B cell (primary cell): ENCODE measurements at regions not wholly inside any gene's neighbourhood (a gene's known extent, or its start where the extent isn't known, plus 50 kb on each side); places are given as distances from the start of the nearest gene placed in this dataset.
"Not testable (repeated sequence)": the region's sequence is repeated elsewhere in the genome, so short reads cannot be mapped to it uniquely, and the experiment has no call there.

Source experiments
- ATAC-seq: fragments of 200-7000 bp; cut with Tn5 transposase; one replicate; pipeline ENCODE4 v1.10.0; 2021; ENCODE audit warnings: low read depth, mild to moderate bottlenecking, moderate number of reproducible peaks, moderate library complexity
- CTCF ChIA-PET: fragments of 350-600 bp; sonication (Branson Sonifier 250); formaldehyde crosslinking; loops from one replicate; lab custom pipeline; 2021; ENCODE audit warnings: antibody characterized with exemption, inconsistent platforms; lab: Charles Lee
- POLR2A ChIA-PET: fragments of 350-600 bp; sonication (Branson Sonifier 250); formaldehyde crosslinking; loops from one replicate; lab custom pipeline; 2021; ENCODE audit warnings: antibody characterized with exemption; lab: Charles Lee
- DNase-seq: peaks from one replicate; pipeline ENCODE4 v3.0.0; 2013
- H2AFZ ChIP-seq: 2 replicates; pipeline ENCODE4 v1.6.1; 2012; ENCODE audit warnings: mild to moderate bottlenecking, low read depth, low read length; ENCODE audit not compliant: insufficient read depth, poor library complexity, severe bottlenecking
- H3K27ac ChIP-seq, 2 donors: 1 replicate in 1 of 2; 2 replicates in 1 of 2; pipeline ENCODE4 v1.5.1; 2012 to 2013; ENCODE audit warnings: low read length in 2 of 2, mild to moderate bottlenecking in 2 of 2, moderate library complexity in 1 of 2
- H3K27me3 ChIP-seq, 4 experiments: fragments of 200-600 bp in 1 of 4; sonication (generic) in 1 of 4; replicated peaks in 1 of 4; 1 replicate in 2 of 4; 2 replicates in 2 of 4; pipeline versions ENCODE4 v1.6.1 to v1.7.0; 2013 to 2016; ENCODE audit warnings: low read length in 3 of 4, mild to moderate bottlenecking in 2 of 4, mixed read lengths in 1 of 4, moderate library complexity in 1 of 4; ENCODE audit not compliant: insufficient read depth in 4 of 4, control insufficient read depth in 3 of 4; ENCODE audit errors: control extremely low read depth in 1 of 4
- H3K36me3 ChIP-seq, 2 experiments: replicated peaks in 1 of 2; 1 replicate in 1 of 2; 2 replicates in 1 of 2; pipeline versions ENCODE4 v1.6.1 to v1.7.1; 2013; ENCODE audit warnings: low read length in 1 of 2; ENCODE audit not compliant: insufficient read depth in 2 of 2, control insufficient read depth in 1 of 2; ENCODE audit errors: control extremely low read depth in 1 of 2, extremely low read depth in 1 of 2
- H3K4me1 ChIP-seq, 2 donors: fragments of 200-600 bp in 1 of 2; sonication (generic) in 1 of 2; 1 replicate in 1 of 2; 2 replicates in 1 of 2; pipeline versions ENCODE4 v1.5.1 to v1.6.1; 2013 to 2017; ENCODE audit warnings: low read length in 2 of 2; ENCODE audit not compliant: control insufficient read depth in 2 of 2, insufficient read depth in 2 of 2
- H3K4me2 ChIP-seq: replicated peaks from 2 replicates; pipeline ENCODE3; 2012; ENCODE audit warnings: mild to moderate bottlenecking, low read depth, low read length; ENCODE audit not compliant: poor library complexity, severe bottlenecking
- H3K4me3 ChIP-seq, 5 experiments: fragments of 200-600 bp in 1 of 5; sonication (generic) in 1 of 5; 1 replicate in 3 of 5; 2 replicates in 2 of 5; pipeline versions ENCODE4 v1.5.1 to v1.7.0; 2011 to 2016; ENCODE audit warnings: low read length in 4 of 5, mild to moderate bottlenecking in 4 of 5, low read depth in 2 of 5, control low read depth in 1 of 5, moderate library complexity in 1 of 5; ENCODE audit not compliant: insufficient read depth in 1 of 5; ENCODE audit errors: control extremely low read depth in 1 of 5, extremely low read depth in 1 of 5
- H3K79me2 ChIP-seq: fragments of 200-600 bp; sonication (generic); one replicate; pipeline ENCODE4 v1.6.0; 2016; ENCODE audit warnings: low read length; ENCODE audit not compliant: control insufficient read depth, insufficient read depth
- H3K9ac ChIP-seq: fragments of 200-600 bp; sonication (generic); 2 replicates; pipeline ENCODE4 v1.6.1; 2017; ENCODE audit warnings: mild to moderate bottlenecking, low read length, moderate library complexity
- H3K9me3 ChIP-seq, 3 donors: one replicate each; pipeline versions ENCODE4 v1.6.1 to v1.7.1; 2013; ENCODE audit warnings: low read length in 2 of 3; ENCODE audit not compliant: control insufficient read depth in 2 of 3, insufficient read depth in 1 of 3; ENCODE audit errors: control extremely low read depth in 1 of 3
- H4K20me1 ChIP-seq: 2 replicates; pipeline ENCODE4 v1.6.0; 2012; ENCODE audit warnings: mild to moderate bottlenecking, low read length; ENCODE audit not compliant: insufficient read depth, control insufficient read depth, poor library complexity, severe bottlenecking
- H3K27ac Mint-ChIP-seq: one replicate; pipeline ENCODE4 v1.8.0; 2021; ENCODE audit warnings: mixed read lengths
- H3K27me3 Mint-ChIP-seq: one replicate; pipeline ENCODE4 v1.8.0; 2021; ENCODE audit warnings: mixed read lengths
- H3K4me1 Mint-ChIP-seq: one replicate; pipeline ENCODE4 v1.8.0; 2021; ENCODE audit warnings: mixed read lengths
- H3K4me3 Mint-ChIP-seq: one replicate; pipeline ENCODE4 v1.8.0; 2021; ENCODE audit warnings: mixed read lengths
- H3K9me3 Mint-ChIP-seq: one replicate; pipeline ENCODE4 v1.8.0; 2022; ENCODE audit warnings: mixed read lengths; ENCODE audit not compliant: insufficient read depth
- CTCF ChIP-seq: fragments of 200-600 bp; IDR thresholded peaks from one replicate; pipeline ENCODE4 v1.8.0; 2022; ENCODE audit warnings: antibody characterized with exemption, mild to moderate bottlenecking
- EZH2 ChIP-seq: IDR thresholded peaks from 2 replicates; pipeline ENCODE4 v1.6.1; 2012; ENCODE audit warnings: borderline replicate concordance, low read depth, mild to moderate bottlenecking, moderate library complexity, low read length; ENCODE audit not compliant: insufficient read depth, poor library complexity, severe bottlenecking
- WGBS: methylation state at CpG from one replicate; pipeline ENCODE4 v1.1.5; 2013; ENCODE audit warnings: missing lambda C conversion rate; ENCODE audit not compliant: insufficient coverage; 5-methylcytosine and 5-hydroxymethylcytosine counted together
- intact Hi-C: fragments of 100-400 bp; cut with micrococcal nuclease; formaldehyde crosslinking; loops from one replicate; pipeline ENCODE4 v1.10.0; 2022

- ATAC-seq = no peak
- Mint-ChIP-seq H3K4me3 (no peak overlapping the region), H3K27me3 (no peaks in the 10 kb centered on the region), H3K27ac (no peak overlapping the region), H3K9me3 (no peaks in the 10 kb centered on the region), H3K4me1 (no peaks in the 10 kb centered on the region)
- no CpG with 5 or more reads among the region's 4 CpGs for WGBS
- Histone ChIP-seq H3K4me1 (no peaks in the 10 kb centered on the region), H4K20me1 (no peaks in the 10 kb centered on the region), H3K79me2 (no peaks in the 10 kb centered on the region), H3K4me3 (no peak overlapping the region), H3K9me3 (peaks cover 0 to 4% (median 0%) of the 10 kb centered on the region in 3 donors), H2AFZ (no peak overlapping the region), H3K27me3 (no peaks in the 10 kb centered on the region), H3K27ac (no peak overlapping the region), H3K4me2 (no peak overlapping the region), H3K9ac (no peak overlapping the region), H3K36me3 (no peaks in the 10 kb centered on the region)
- CTCF ChIA-PET = no interaction called here
- TF ChIP-seq CTCF (no peak), EZH2 (no peak)
- DNase-seq = no peak
- intact Hi-C loops = no loop called here
- POLR2A ChIA-PET = no interaction called here
These were observed 1471.3 kb downstream of the CDH11 start for GRCh38 chr16:63650550-63650949.

- CTCF ChIA-PET, DNase-seq, H3K27ac ChIP-seq, intact Hi-C loops, H3K27ac Mint-ChIP-seq, H3K4me1 Mint-ChIP-seq, H3K36me3 ChIP-seq, H3K9me3 Mint-ChIP-seq, ATAC-seq, H3K4me1 ChIP-seq, H3K79me2 ChIP-seq, H3K27me3 ChIP-seq, H3K4me2 ChIP-seq, H3K9ac ChIP-seq, POLR2A ChIA-PET, H3K4me3 ChIP-seq, H3K4me3 Mint-ChIP-seq, H4K20me1 ChIP-seq, H3K9me3 ChIP-seq, H2AFZ ChIP-seq, H3K27me3 Mint-ChIP-seq: not testable (repeated sequence)
- 88% methylated on average over 5 of the region's 10 CpGs for WGBS
These were observed 1488.0 kb downstream of the CDH11 start for GRCh38 chr16:63633706-63634445.
